GM06990 (cell line): ENCODE measurements at regions not wholly inside any gene's neighbourhood (a gene's known extent, or its start where the extent isn't known, plus 50 kb on each side); places are given as distances from the start of the nearest gene placed in this dataset.

ENCODE experiments used
- DNase-seq: peaks from one replicate; pipeline ENCODE4 v3.0.0-alpha.2; 2011; ENCODE audit not compliant: insufficient read length; ENCODE audit errors: extremely low read depth
- H3K27me3 ChIP-seq: replicated peaks from 2 replicates; pipeline ENCODE4 v1.6.0; 2011; ENCODE audit warnings: low read length; ENCODE audit not compliant: control insufficient read depth, insufficient read depth
- H3K36me3 ChIP-seq: 2 replicates; pipeline ENCODE4 v1.5.1; 2011; ENCODE audit warnings: low read length; ENCODE audit not compliant: control insufficient read depth, insufficient read depth
- H3K4me3 ChIP-seq: replicated peaks from 2 replicates; pipeline ENCODE4 v1.5.1; 2011; ENCODE audit warnings: low read depth, mild to moderate bottlenecking, control low read depth, low read length
- CTCF ChIP-seq: IDR thresholded peaks from 2 replicates; pipeline ENCODE4 v1.5.1; 2011; ENCODE audit warnings: low read length, control low read depth, mild to moderate bottlenecking, inconsistent platforms; ENCODE audit not compliant: insufficient read depth, poor library complexity, severe bottlenecking

- TF ChIP-seq CTCF: no peak
- Histone ChIP-seq H3K27me3 (no peaks in the 10 kb centered on the region), H3K36me3 (no peaks in the 10 kb centered on the region), H3K4me3 (no peak overlapping the region)
- DNase-seq: no peak
Observed at GRCh38 chr2:39501412-39501811, 64.3 kb upstream of the MAP4K3 start.

- H3K36me3 ChIP-seq: no peaks in the 10 kb centered on the region
- DNase-seq: no peak
- TF ChIP-seq CTCF: no peak
- no peak overlapping the region for H3K4me3 ChIP-seq
- no peaks in the 10 kb centered on the region for H3K27me3 ChIP-seq
Observed at GRCh38 chr2:39503277-39503676, 66.2 kb upstream of the MAP4K3 start.

- Histone ChIP-seq H3K4me3 (no peak overlapping the region), H3K36me3 (no peaks in the 10 kb centered on the region), H3K27me3 (no peaks in the 10 kb centered on the region)
- no peak for DNase-seq
- TF ChIP-seq CTCF: no peak
Observed at GRCh38 chr2:39504790-39505335, 67.8 kb upstream of the MAP4K3 start.

- DNase-seq: no peak
- no peaks in the 10 kb centered on the region for H3K36me3 ChIP-seq
- no peak overlapping the region for H3K4me3 ChIP-seq
- no peaks in the 10 kb centered on the region for H3K27me3 ChIP-seq
- TF ChIP-seq CTCF: no peak
Observed at GRCh38 chr2:39506215-39506614, 69.1 kb upstream of the MAP4K3 start.

GRCh38 chr2:39508198-39508597 lies 71.1 kb upstream of the MAP4K3 start:
- no peak for DNase-seq

More at GRCh38 chr2:39508198-39508597, 71.1 kb upstream of the MAP4K3 start:
- H3K4me3 ChIP-seq: no peak overlapping the region
- no peaks in the 10 kb centered on the region for H3K27me3 ChIP-seq
- H3K36me3 ChIP-seq: no peaks in the 10 kb centered on the region
- no peak for TF ChIP-seq CTCF
